Mesenchymal stem cell (in vitro differentiated cells and primary cell): ENCODE measurements at regions not wholly inside any gene's neighbourhood (a gene's known extent, or its start where the extent isn't known, plus 50 kb on each side); places are given as distances from the start of the nearest gene placed in this dataset.

Experiments used
- DNase-seq: peaks from one replicate; pipeline ENCODE4 v3.0.0-alpha.2; 2013
- H2AFZ ChIP-seq: one replicate; pipeline ENCODE4 v1.6.1; 2013; ENCODE audit warnings: low read depth, mild to moderate bottlenecking, control low read depth, inconsistent platforms, low read length, moderate library complexity
- H2AK5ac ChIP-seq: 2 replicates; pipeline ENCODE4 v1.6.1; 2013; ENCODE audit warnings: low read length, moderate library complexity, mild to moderate bottlenecking, inconsistent platforms; ENCODE audit not compliant: severe bottlenecking
- H2BK120ac ChIP-seq: one replicate; pipeline ENCODE4 v1.6.1; 2013; ENCODE audit warnings: low read depth, mild to moderate bottlenecking, inconsistent platforms, low read length, moderate library complexity
- H2BK12ac ChIP-seq, 2 experiments: one replicate each; pipeline ENCODE4 v1.6.1; 2013; ENCODE audit warnings: inconsistent platforms in 2 of 2, low read length in 2 of 2, mild to moderate bottlenecking in 2 of 2, moderate library complexity in 2 of 2, control low read depth in 1 of 2
- H2BK15ac ChIP-seq: one replicate; pipeline ENCODE4 v1.6.1; 2013; ENCODE audit warnings: mild to moderate bottlenecking, low read depth, inconsistent platforms; ENCODE audit not compliant: poor library complexity, severe bottlenecking
- H2BK5ac ChIP-seq: 2 replicates; pipeline ENCODE4 v1.6.1; 2013; ENCODE audit warnings: low read depth, mild to moderate bottlenecking, low read length, control low read depth, inconsistent platforms; ENCODE audit not compliant: poor library complexity, severe bottlenecking
- H3K14ac ChIP-seq, 2 experiments: one replicate each; pipeline ENCODE4 v1.6.1; 2013; ENCODE audit warnings: inconsistent platforms in 2 of 2, low read length in 2 of 2, control low read depth in 1 of 2, mild to moderate bottlenecking in 1 of 2, moderate library complexity in 1 of 2
- H3K18ac ChIP-seq, 2 experiments: one replicate each; pipeline ENCODE4 v1.6.1; 2013; ENCODE audit warnings: inconsistent platforms in 2 of 2, low read length in 2 of 2, control low read depth in 1 of 2, low read depth in 1 of 2, mild to moderate bottlenecking in 1 of 2
- H3K23ac ChIP-seq, 2 experiments: one replicate each; pipeline ENCODE4 v1.6.1; 2013; ENCODE audit warnings: inconsistent platforms in 2 of 2, low read length in 2 of 2, mild to moderate bottlenecking in 2 of 2, moderate library complexity in 2 of 2, control low read depth in 1 of 2
- H3K27ac ChIP-seq: 2 replicates; pipeline ENCODE4 v1.5.1; 2013; ENCODE audit warnings: mild to moderate bottlenecking, moderate library complexity, low read length, control low read depth, inconsistent platforms; ENCODE audit not compliant: poor library complexity, severe bottlenecking
- H3K27me3 ChIP-seq, 2 experiments: 2 replicates each; pipeline versions ENCODE4 v1.6.1 to v1.7.0; 2013; ENCODE audit warnings: low read length in 2 of 2, mild to moderate bottlenecking in 2 of 2, moderate library complexity in 2 of 2, control low read depth in 1 of 2, inconsistent platforms in 1 of 2; ENCODE audit not compliant: control insufficient read depth in 1 of 2, insufficient read depth in 1 of 2
- H3K36me3 ChIP-seq, 2 experiments: 2 replicates each; pipeline versions ENCODE4 v1.6.1 to v1.7.0; 2013; ENCODE audit warnings: low read length in 2 of 2, control low read depth in 1 of 2, inconsistent platforms in 1 of 2, low read depth in 1 of 2, mild to moderate bottlenecking in 1 of 2; ENCODE audit not compliant: insufficient read depth in 2 of 2, control insufficient read depth in 1 of 2
- H3K4ac ChIP-seq, 2 experiments: one replicate each; pipeline ENCODE4 v1.6.1; 2013; ENCODE audit warnings: inconsistent platforms in 2 of 2, low read length in 2 of 2, mild to moderate bottlenecking in 2 of 2, moderate library complexity in 2 of 2, control low read depth in 1 of 2, low read depth in 1 of 2
- H3K4me1 ChIP-seq: 2 replicates; pipeline ENCODE4 v1.6.1; 2013; ENCODE audit warnings: low read depth, low read length, control low read depth; ENCODE audit not compliant: control insufficient read depth, insufficient read depth
- H3K4me2 ChIP-seq: 2 replicates; pipeline ENCODE4 v1.6.1; 2013; ENCODE audit warnings: low read length, mild to moderate bottlenecking, inconsistent platforms; ENCODE audit not compliant: poor library complexity, severe bottlenecking
- H3K4me3 ChIP-seq, 2 experiments: 2 replicates each; pipeline versions ENCODE4 v1.5.1 to v1.7.0; 2013; ENCODE audit warnings: low read length in 2 of 2, mild to moderate bottlenecking in 2 of 2, control low read depth in 1 of 2, low read depth in 1 of 2; ENCODE audit not compliant: insufficient read depth in 1 of 2
- H3K79me1 ChIP-seq: replicated peaks from 2 replicates; pipeline ENCODE4 v1.6.1; 2013; ENCODE audit warnings: mild to moderate bottlenecking, control low read depth, low read length, inconsistent platforms; ENCODE audit not compliant: poor library complexity, severe bottlenecking
- H3K9ac ChIP-seq: 2 replicates; pipeline ENCODE4 v1.7.0; 2013; ENCODE audit warnings: mild to moderate bottlenecking, low read length, moderate library complexity
- H3K9me3 ChIP-seq: 2 replicates; pipeline ENCODE4 v1.7.0; 2013; ENCODE audit warnings: mild to moderate bottlenecking, low read length; ENCODE audit not compliant: control insufficient read depth
- H4K8ac ChIP-seq: one replicate; pipeline ENCODE4 v1.6.1; 2013; ENCODE audit warnings: inconsistent platforms, mild to moderate bottlenecking, low read length, moderate library complexity
- H4K91ac ChIP-seq: one replicate; pipeline ENCODE4 v1.6.1; 2013; ENCODE audit warnings: mild to moderate bottlenecking, low read length, inconsistent platforms
- WGBS: methylation state at CpG from one replicate; pipeline ENCODE4 v1.1.7; 2013; ENCODE audit warnings: mixed read lengths; 5-methylcytosine and 5-hydroxymethylcytosine counted together

- H3K23ac ChIP-seq = no peak overlapping the region
- no peaks in the 10 kb centered on the region for H3K4me1 ChIP-seq
- DNase-seq = no peak
- no peak overlapping the region for H3K27ac ChIP-seq
- no peak overlapping the region for H2BK12ac ChIP-seq
- no peak overlapping the region for H2BK5ac ChIP-seq
- no peak overlapping the region for H4K91ac ChIP-seq
- H3K79me1 ChIP-seq = no peaks in the 10 kb centered on the region
- no peak overlapping the region for H3K4me3 ChIP-seq
- no peak overlapping the region for H3K4ac ChIP-seq
- H2AK5ac ChIP-seq = no peak overlapping the region
- WGBS = 65% methylated on average over 2 of the region's 2 CpGs
- no peak overlapping the region for H4K8ac ChIP-seq
- H3K27me3 ChIP-seq = no peaks in the 10 kb centered on the region
- H2BK120ac ChIP-seq = no peak overlapping the region
- H2AFZ ChIP-seq = no peak overlapping the region
- H3K18ac ChIP-seq = no peak overlapping the region
- H3K4me2 ChIP-seq = no peak overlapping the region
- H3K9ac ChIP-seq = no peak overlapping the region
- H2BK15ac ChIP-seq = no peak overlapping the region
- H3K14ac ChIP-seq = no peak overlapping the region
- H3K36me3 ChIP-seq = no peaks in the 10 kb centered on the region
- H3K9me3 ChIP-seq = no peaks in the 10 kb centered on the region
Observed at GRCh38 chr16:26578748-26579147, 488.0 kb upstream of the C16orf82 start.

GRCh38 chr16:26583803-26584202 is 482.9 kb upstream of the C16orf82 start:
- no peak overlapping the region for H4K8ac ChIP-seq
- H3K14ac ChIP-seq = no peak overlapping the region
- H3K9me3 ChIP-seq = no peaks in the 10 kb centered on the region
- WGBS = 78% methylated on average over 2 of the region's 4 CpGs
- no peak overlapping the region for H3K4me2 ChIP-seq
- no peaks in the 10 kb centered on the region for H3K4me1 ChIP-seq
- H4K91ac ChIP-seq = no peak overlapping the region
- no peaks in the 10 kb centered on the region for H3K27me3 ChIP-seq
- H3K23ac ChIP-seq = no peak overlapping the region
- no peaks in the 10 kb centered on the region for H3K79me1 ChIP-seq
- no peak overlapping the region for H2BK5ac ChIP-seq
- H3K27ac ChIP-seq = no peak overlapping the region
- no peak overlapping the region for H2AFZ ChIP-seq
- no peak overlapping the region for H3K4ac ChIP-seq
- no peak overlapping the region for H2BK15ac ChIP-seq
- no peak overlapping the region for H3K18ac ChIP-seq
- no peak overlapping the region for H2BK120ac ChIP-seq
- no peaks in the 10 kb centered on the region for H3K36me3 ChIP-seq
- no peak overlapping the region for H3K9ac ChIP-seq
- no peak for DNase-seq
- no peak overlapping the region for H2AK5ac ChIP-seq
- H3K4me3 ChIP-seq = no peak overlapping the region
- H2BK12ac ChIP-seq = no peak overlapping the region

GRCh38 chr16:26593700-26594099 is 473.0 kb upstream of the C16orf82 start:
- Histone ChIP-seq H3K27me3 (no peaks in the 10 kb centered on the region), H2BK5ac (no peak overlapping the region), H3K4ac (no peak overlapping the region), H3K9ac (no peak overlapping the region), H3K4me3 (no peak overlapping the region), H2BK15ac (no peak overlapping the region), H2BK120ac (no peak overlapping the region), H2BK12ac (no peak overlapping the region), H3K4me2 (no peak overlapping the region), H2AFZ (no peak overlapping the region), H3K9me3 (no peaks in the 10 kb centered on the region), H3K27ac (no peak overlapping the region), H3K79me1 (no peaks in the 10 kb centered on the region), H3K36me3 (no peaks in the 10 kb centered on the region), H4K8ac (no peak overlapping the region), H3K14ac (no peak overlapping the region), H4K91ac (no peak overlapping the region), H3K23ac (no peak overlapping the region), H2AK5ac (no peak overlapping the region), H3K4me1 (no peaks in the 10 kb centered on the region), H3K18ac (no peak overlapping the region)
- 70% methylated on average over 5 of the region's 5 CpGs for WGBS
- no peak for DNase-seq

GRCh38 chr16:26594666-26595065 is 472.1 kb upstream of the C16orf82 start:
- Histone ChIP-seq H3K79me1 (no peaks in the 10 kb centered on the region), H2BK15ac (no peak overlapping the region), H3K18ac (no peak overlapping the region), H2BK12ac (no peak overlapping the region), H2AFZ (no peak overlapping the region), H3K9me3 (no peaks in the 10 kb centered on the region), H3K4ac (no peak overlapping the region), H3K27me3 (no peaks in the 10 kb centered on the region), H3K36me3 (no peaks in the 10 kb centered on the region), H3K4me1 (no peaks in the 10 kb centered on the region), H3K4me2 (no peak overlapping the region), H3K9ac (no peak overlapping the region), H2AK5ac (no peak overlapping the region), H2BK5ac (no peak overlapping the region), H2BK120ac (no peak overlapping the region), H4K91ac (no peak overlapping the region), H3K4me3 (no peak overlapping the region), H4K8ac (no peak overlapping the region), H3K27ac (no peak overlapping the region), H3K14ac (no peak overlapping the region), H3K23ac (no peak overlapping the region)
- WGBS = 85% methylated on average over 5 of the region's 5 CpGs
- no peak for DNase-seq
